Neuronal stem cell (in vitro differentiated cells): ENCODE measurements at regions not wholly inside any gene's neighbourhood (a gene's known extent, or its start where the extent isn't known, plus 50 kb on each side); places are given as distances from the start of the nearest gene placed in this dataset.
"Not testable (repeated sequence)": the region's sequence is repeated elsewhere in the genome, so short reads cannot be mapped to it uniquely, and the experiment has no call there.

Experiments used
- DNase-seq: peaks from one replicate; pipeline ENCODE4 v3.0.0-alpha.2; 2013; ENCODE audit warnings: low spot score
- H2AFZ ChIP-seq: one replicate; pipeline ENCODE4 v1.6.1; 2013; ENCODE audit warnings: mild to moderate bottlenecking, low read length, inconsistent platforms
- H2AK5ac ChIP-seq: 2 replicates; pipeline ENCODE4 v1.6.1; 2013; ENCODE audit warnings: low read depth, mild to moderate bottlenecking, inconsistent platforms, low read length, moderate library complexity, mixed read lengths
- H2BK120ac ChIP-seq: 2 replicates; pipeline ENCODE4 v1.6.1; 2013; ENCODE audit warnings: low read depth, mild to moderate bottlenecking, inconsistent platforms, low read length, moderate library complexity, mixed read lengths
- H2BK12ac ChIP-seq: one replicate; pipeline ENCODE4 v1.6.1; 2013; ENCODE audit warnings: low read length, inconsistent platforms
- H2BK15ac ChIP-seq: 2 replicates; pipeline ENCODE4 v1.6.1; 2013; ENCODE audit warnings: mild to moderate bottlenecking, low read length, inconsistent platforms, mixed read lengths
- H2BK5ac ChIP-seq: one replicate; pipeline ENCODE4 v1.6.1; 2013; ENCODE audit warnings: inconsistent platforms, mild to moderate bottlenecking, low read length, moderate library complexity
- H3K14ac ChIP-seq: one replicate; pipeline ENCODE4 v1.6.1; 2013; ENCODE audit warnings: low read length, inconsistent platforms
- H3K18ac ChIP-seq: 2 replicates; pipeline ENCODE4 v1.6.1; 2013; ENCODE audit warnings: low read length, inconsistent platforms
- H3K23ac ChIP-seq: 2 replicates; pipeline ENCODE4 v1.6.1; 2013; ENCODE audit warnings: low read depth, mild to moderate bottlenecking, mixed read lengths, low read length, inconsistent platforms; ENCODE audit not compliant: poor library complexity
- H3K27ac ChIP-seq: replicated peaks from 3 replicates; pipeline ENCODE4 v1.5.1; 2013; ENCODE audit warnings: low read length, inconsistent platforms
- H3K27me3 ChIP-seq, 3 experiments: 2 replicates each; pipeline ENCODE4 v1.6.1; 2013; ENCODE audit warnings: low read length in 3 of 3, mild to moderate bottlenecking in 2 of 3, inconsistent platforms in 1 of 3, low read depth in 1 of 3, mixed read lengths in 1 of 3, moderate library complexity in 1 of 3; ENCODE audit not compliant: control insufficient read depth in 3 of 3, insufficient read depth in 3 of 3
- H3K36me3 ChIP-seq, 2 donors: replicated peaks in 1 of 2; 2 replicates each; pipeline ENCODE4 v1.6.1; 2013; ENCODE audit warnings: low read length in 2 of 2; ENCODE audit not compliant: control insufficient read depth in 2 of 2, insufficient read depth in 2 of 2
- H3K4ac ChIP-seq: 2 replicates; pipeline ENCODE4 v1.6.1; 2013; ENCODE audit warnings: inconsistent platforms, mild to moderate bottlenecking, low read length, moderate library complexity
- H3K4me1 ChIP-seq, 2 donors: 1 replicate in 1 of 2; 2 replicates in 1 of 2; pipeline ENCODE4 v1.6.1; 2013; ENCODE audit warnings: low read length in 2 of 2, low read depth in 1 of 2; ENCODE audit not compliant: control insufficient read depth in 2 of 2, insufficient read depth in 1 of 2
- H3K4me2 ChIP-seq: one replicate; pipeline ENCODE4 v1.6.1; 2013; ENCODE audit warnings: mild to moderate bottlenecking, low read length, inconsistent platforms; ENCODE audit not compliant: insufficient read depth, poor library complexity, severe bottlenecking
- H3K4me3 ChIP-seq, 2 donors: 2 replicates each; pipeline ENCODE4 v1.5.1; 2013; ENCODE audit warnings: low read length in 2 of 2, mild to moderate bottlenecking in 2 of 2, inconsistent platforms in 1 of 2, moderate library complexity in 1 of 2
- H3K79me1 ChIP-seq: one replicate; pipeline ENCODE4 v1.6.1; 2013; ENCODE audit warnings: low read depth, mild to moderate bottlenecking, inconsistent platforms, low read length, moderate library complexity
- H3K9ac ChIP-seq: one replicate; pipeline ENCODE4 v1.6.1; 2013; ENCODE audit warnings: mild to moderate bottlenecking, low read depth, low read length, inconsistent platforms; ENCODE audit not compliant: poor library complexity
- H3K9me3 ChIP-seq, 2 donors: replicated peaks in 1 of 2; 2 replicates each; pipeline versions ENCODE3 to v1.6.1; 2013; ENCODE audit warnings: low read length in 2 of 2, mild to moderate bottlenecking in 2 of 2, inconsistent platforms in 1 of 2, low read depth in 1 of 2, mixed read lengths in 1 of 2, moderate library complexity in 1 of 2; ENCODE audit not compliant: control insufficient read depth in 2 of 2, insufficient read depth in 1 of 2
- H4K8ac ChIP-seq: one replicate; pipeline ENCODE4 v1.6.1; 2013; ENCODE audit warnings: low read depth, mild to moderate bottlenecking, inconsistent platforms, low read length, moderate library complexity
- H4K91ac ChIP-seq: one replicate; pipeline ENCODE4 v1.6.1; 2013; ENCODE audit warnings: low read length, low read depth, mild to moderate bottlenecking, inconsistent platforms; ENCODE audit not compliant: poor library complexity
- WGBS, 2 donors: extraction: QIAGEN DNeasy Blood & Tissue Kit; methylation state at CpG; one replicate each; pipeline ENCODE4 v1.1.7; 2013; ENCODE audit warnings: missing lambda C conversion rate in 2 of 2, mixed read lengths in 1 of 2; ENCODE audit not compliant: insufficient read length in 2 of 2, insufficient replicate concordance in 1 of 2; ENCODE audit errors: extremely low coverage in 2 of 2; 5-methylcytosine and 5-hydroxymethylcytosine counted together

DNA sequence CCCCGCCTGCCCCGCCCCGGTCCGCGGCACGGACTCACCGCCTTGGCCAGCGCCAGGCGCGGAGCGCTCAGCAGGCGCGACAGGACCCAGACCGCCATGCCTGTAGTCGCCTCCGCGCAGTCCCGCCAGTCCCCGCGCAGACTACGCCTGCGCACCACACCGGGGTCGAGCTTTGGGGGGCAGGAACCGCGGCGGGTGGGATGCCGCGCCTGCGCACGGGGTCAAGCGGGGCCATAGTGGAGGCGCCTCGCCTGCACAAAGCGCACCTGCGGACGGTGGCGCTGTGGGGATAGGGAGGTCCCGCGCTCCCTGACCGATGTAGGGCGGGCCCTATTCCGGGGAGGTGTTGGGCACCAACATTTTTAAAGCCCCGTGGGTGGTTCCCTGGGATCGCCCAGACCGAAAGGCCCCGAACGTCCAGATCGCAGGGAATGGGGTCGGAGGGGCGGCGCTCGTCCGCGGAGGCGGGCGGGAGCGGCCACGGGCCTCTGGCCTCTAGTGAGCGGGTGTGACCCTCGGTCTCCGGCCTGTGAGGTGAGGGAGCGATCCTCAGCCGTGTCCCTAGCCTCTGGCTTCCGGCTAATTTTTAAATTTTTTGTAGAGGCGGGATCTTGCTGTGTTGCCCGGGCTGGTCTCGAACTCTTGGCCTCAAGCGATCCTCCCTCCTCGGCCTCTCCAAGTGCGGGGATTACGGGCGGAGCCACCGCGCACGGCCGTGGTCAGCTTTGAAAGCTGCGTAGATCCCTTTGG is 70.8 kb upstream of the LPCAT1 start:
- peak; percentile 90 for DNase-seq
- Histone ChIP-seq H3K9me3 (no peaks in the 10 kb centered on the region), H4K91ac (no peak overlapping the region), H3K4me1 (no peaks in the 10 kb centered on the region), H3K18ac (peak overlapping the region; percentile 95), H3K4ac (no peak overlapping the region), H3K4me3 (peak overlapping the region; percentile 55 to 94), H3K4me2 (peak overlapping the region; percentile 67), H2AFZ (peak overlapping the region; percentile 92), H2BK12ac (no peak overlapping the region), H3K27me3 (peaks cover 0 to 3% (median 0%) of the 10 kb centered on the region in 3 experiments), H2AK5ac (peak overlapping the region; percentile 19), H3K36me3 (peaks cover 0 to 2% of the 10 kb centered on the region in 2 donors), H2BK5ac (no peak overlapping the region), H3K9ac (peak overlapping the region; percentile 91), H3K23ac (peak overlapping the region; percentile 80), H3K79me1 (no peaks in the 10 kb centered on the region), H3K27ac (no peak overlapping the region), H3K14ac (no peak overlapping the region), H4K8ac (peak overlapping the region; percentile 82), H2BK120ac (no peak overlapping the region), H2BK15ac (peak overlapping the region; percentile 81)
- WGBS, 2 donors: no CpG with 5 or more reads among the region's 78 CpGs

DNA sequence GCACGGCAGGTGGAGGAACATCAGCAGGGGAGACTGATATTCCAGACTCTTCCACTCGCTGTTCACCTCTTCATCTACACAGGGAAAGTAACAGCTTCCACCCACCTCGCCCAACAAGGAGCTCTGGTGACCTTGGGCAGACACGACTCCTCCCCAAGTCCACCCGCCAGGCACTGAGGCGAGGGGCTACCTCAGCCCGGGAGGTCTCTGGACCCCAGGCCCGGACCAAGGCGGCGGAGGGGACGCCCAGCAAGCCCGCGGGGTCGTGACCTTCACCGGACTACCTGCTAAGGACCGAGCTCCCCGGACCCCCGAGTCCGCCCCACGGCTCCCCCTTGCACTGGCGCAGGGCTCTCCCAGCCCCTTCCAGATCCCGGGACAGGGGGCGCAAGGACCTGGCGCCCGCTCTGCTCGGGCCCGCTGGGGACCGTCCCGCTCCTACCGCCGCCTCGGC is 70.2 kb upstream of the LPCAT1 start:
- Histone ChIP-seq H2BK15ac (peak overlapping the region; percentile 17), H3K27me3 (peaks cover 0 to 3% (median 0%) of the 10 kb centered on the region in 3 experiments), H4K91ac (no peak overlapping the region), H2AFZ (peak overlapping the region; percentile 92), H2BK5ac (no peak overlapping the region), H3K9ac (peak overlapping the region; percentile 91), H3K36me3 (peaks cover 2 to 5% of the 10 kb centered on the region in 2 donors), H3K18ac (peak overlapping the region; percentile 78), H2BK12ac (no peak overlapping the region), H3K79me1 (no peaks in the 10 kb centered on the region), H2AK5ac (no peak overlapping the region), H3K4me2 (peak overlapping the region; percentile 67), H3K4ac (no peak overlapping the region), H3K4me3 (peak overlapping the region; percentile 55 to 94), H3K9me3 (no peaks in the 10 kb centered on the region), H4K8ac (peak overlapping the region; percentile 82), H3K27ac (no peak overlapping the region), H3K14ac (peak overlapping the region; percentile 56), H2BK120ac (no peak overlapping the region), H3K23ac (peak overlapping the region; percentile 80), H3K4me1 (no peaks in the 10 kb centered on the region)
- WGBS, 2 donors: no CpG with 5 or more reads among the region's 32 CpGs
- no peak for DNase-seq

DNA sequence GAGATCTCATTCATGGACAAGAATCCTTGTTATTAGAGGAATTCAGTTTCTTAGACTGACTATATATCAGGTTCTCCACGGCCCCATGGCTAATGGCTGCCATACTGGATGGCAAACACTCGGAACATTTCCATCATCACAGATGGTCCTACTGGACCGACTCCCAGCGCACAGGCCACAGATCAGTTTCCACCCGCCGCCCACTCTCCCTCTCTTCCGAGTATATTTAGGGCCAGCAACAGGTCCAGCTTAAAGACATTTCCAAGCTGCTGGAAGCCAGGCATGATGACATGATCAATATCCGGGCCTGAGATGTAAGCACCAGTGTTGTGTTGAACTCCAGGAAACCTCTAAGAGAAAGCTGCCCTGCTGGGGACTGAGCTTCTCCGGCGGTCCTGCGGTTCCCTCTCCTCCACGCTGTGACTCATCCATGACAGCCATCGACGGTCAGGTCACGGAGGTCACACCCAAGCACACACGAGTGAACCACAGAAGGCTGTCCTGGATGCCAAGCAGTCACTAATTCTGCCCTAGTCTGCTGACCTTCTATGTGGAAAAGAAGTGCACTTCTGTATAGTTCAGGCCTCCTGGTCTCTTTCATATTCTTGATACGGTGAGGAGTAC is 64.4 kb upstream of the LPCAT1 start:
- not testable (repeated sequence) for H3K4me1 ChIP-seq, H3K27me3 ChIP-seq, H2BK15ac ChIP-seq, H2AFZ ChIP-seq, H3K4me3 ChIP-seq, H3K18ac ChIP-seq, H4K8ac ChIP-seq, H2BK12ac ChIP-seq, H3K79me1 ChIP-seq, H3K9ac ChIP-seq, H3K4ac ChIP-seq, H2AK5ac ChIP-seq, H2BK5ac ChIP-seq, H3K27ac ChIP-seq, H3K4me2 ChIP-seq, DNase-seq, H3K23ac ChIP-seq, H3K9me3 ChIP-seq, H2BK120ac ChIP-seq, H3K14ac ChIP-seq, H4K91ac ChIP-seq
- no CpG with 5 or more reads among the region's 17 CpGs for WGBS, 2 donors
- peaks cover 18 to 29% of the 10 kb centered on the region in 2 donors for H3K36me3 ChIP-seq
